ENCODE measurements at regions not wholly inside any gene's neighbourhood (a gene's known extent, or its start where the extent isn't known, plus 50 kb on each side); places are given as distances from the start of the nearest gene placed in this dataset.

GRCh38 chr12:89968151-89968700 lies 259.6 kb upstream of the ATP2B1 start:
- Histone ChIP-seq H3K4me3 (ENCODE audit: insufficient read depth, low read length, poor library complexity, severe bottlenecking) (no peak overlapping the region), H2AFZ (ENCODE audit: low read depth, low read length, severe bottlenecking) (no peak overlapping the region), H3K9me3 (ENCODE audit: insufficient read depth, low read length) (no peaks in the 10 kb centered on the region), H3K4me2 (ENCODE audit: low read depth, low read length, poor library complexity, severe bottlenecking) (no peak overlapping the region), H3K36me3 (ENCODE audit: low read length) (no peaks in the 10 kb centered on the region), H4K20me1 (ENCODE audit: low read depth, low read length) (no peaks in the 10 kb centered on the region), H3K9me2 (replicated peaks; ENCODE audit: insufficient read depth, low read length) (no peaks in the 10 kb centered on the region), H3F3A (ENCODE audit: insufficient read depth) (no peaks in the 10 kb centered on the region), H3K27ac (ENCODE audit: low read depth, low read length) (no peak overlapping the region), H3K9ac (ENCODE audit: low read length) (no peak overlapping the region), H3K79me2 (ENCODE audit: insufficient read depth, low read length) (no peaks in the 10 kb centered on the region), H3K27me3 (ENCODE audit: low read length) (no peaks in the 10 kb centered on the region)
- no peak for TF ChIP-seq CTCF (IDR thresholded peaks at IDR 0.05; ENCODE audit: insufficient read depth, low read length, poor library complexity, severe bottlenecking)
- TF ChIP-seq EZH2phosphoT487 (conservative IDR thresholded peaks at IDR 0.05; ENCODE audit: low read length) = no peak

- no peak overlapping the region for H3K4me3 ChIP-seq (ENCODE audit: insufficient read depth, low read length, poor library complexity, severe bottlenecking)
- H3F3A ChIP-seq (ENCODE audit: insufficient read depth) = no peaks in the 10 kb centered on the region
- no peaks in the 10 kb centered on the region for H3K9me2 ChIP-seq (replicated peaks; ENCODE audit: insufficient read depth, low read length)
- H3K9ac ChIP-seq (ENCODE audit: low read length) = no peak overlapping the region
- no peak overlapping the region for H3K4me2 ChIP-seq (ENCODE audit: low read depth, low read length, poor library complexity, severe bottlenecking)
- TF ChIP-seq CTCF (IDR thresholded peaks at IDR 0.05; ENCODE audit: insufficient read depth, low read length, poor library complexity, severe bottlenecking) (no peak), EZH2phosphoT487 (conservative IDR thresholded peaks at IDR 0.05; ENCODE audit: low read length) (no peak)
- no peaks in the 10 kb centered on the region for H4K20me1 ChIP-seq (ENCODE audit: low read depth, low read length)
- H3K27me3 ChIP-seq (ENCODE audit: low read length) = no peaks in the 10 kb centered on the region
- H3K36me3 ChIP-seq (ENCODE audit: low read length) = no peaks in the 10 kb centered on the region
- H3K9me3 ChIP-seq (ENCODE audit: insufficient read depth, low read length) = no peaks in the 10 kb centered on the region
- H3K27ac ChIP-seq (ENCODE audit: low read depth, low read length) = no peak overlapping the region
- no peaks in the 10 kb centered on the region for H3K79me2 ChIP-seq (ENCODE audit: insufficient read depth, low read length)
- H2AFZ ChIP-seq (ENCODE audit: low read depth, low read length, severe bottlenecking) = no peak overlapping the region
Measured at GRCh38 chr12:89966495-89967240, 258.0 kb upstream of the ATP2B1 start.

- no peak overlapping the region for H3K4me3 ChIP-seq (ENCODE audit: insufficient read depth, low read length, poor library complexity, severe bottlenecking)
- no peaks in the 10 kb centered on the region for H4K20me1 ChIP-seq (ENCODE audit: low read depth, low read length)
- no peaks in the 10 kb centered on the region for H3K9me3 ChIP-seq (ENCODE audit: insufficient read depth, low read length)
- no peak overlapping the region for H3K27ac ChIP-seq (ENCODE audit: low read depth, low read length)
- H3K9ac ChIP-seq (ENCODE audit: low read length) = no peak overlapping the region
- no peaks in the 10 kb centered on the region for H3F3A ChIP-seq (ENCODE audit: insufficient read depth)
- no peak overlapping the region for H3K4me2 ChIP-seq (ENCODE audit: low read depth, low read length, poor library complexity, severe bottlenecking)
- no peaks in the 10 kb centered on the region for H3K9me2 ChIP-seq (replicated peaks; ENCODE audit: insufficient read depth, low read length)
- H3K79me2 ChIP-seq (ENCODE audit: insufficient read depth, low read length) = no peaks in the 10 kb centered on the region
- no peak overlapping the region for H2AFZ ChIP-seq (ENCODE audit: low read depth, low read length, severe bottlenecking)
- TF ChIP-seq CTCF (IDR thresholded peaks at IDR 0.05; ENCODE audit: insufficient read depth, low read length, poor library complexity, severe bottlenecking) = no peak
- no peak for TF ChIP-seq EZH2phosphoT487 (conservative IDR thresholded peaks at IDR 0.05; ENCODE audit: low read length)
- H3K27me3 ChIP-seq (ENCODE audit: low read length) = no peaks in the 10 kb centered on the region
- no peaks in the 10 kb centered on the region for H3K36me3 ChIP-seq (ENCODE audit: low read length)
Measured at GRCh38 chr12:89965993-89966392, 257.4 kb upstream of the ATP2B1 start.
